OCI-LY1 (cell line): ENCODE measurements at regions not wholly inside any gene's neighbourhood (a gene's known extent, or its start where the extent isn't known, plus 50 kb on each side); places are given as distances from the start of the nearest gene placed in this dataset.

ENCODE experiments used
- CTCF ChIP-seq: fragments of 200-600 bp; sonication (generic), shearing (Covaris generic); IDR thresholded peaks from 2 replicates; pipeline ENCODE4 v1.5.1; 2017; ENCODE audit warnings: mild to moderate bottlenecking, antibody characterized with exemption, low read length, moderate library complexity, mixed read lengths
- EZH2 ChIP-seq: fragments of 200-600 bp; sonication (generic), shearing (Covaris generic); IDR thresholded peaks from 2 replicates; pipeline ENCODE4 v1.8.0; 2017; ENCODE audit warnings: borderline replicate concordance, mixed run types, mild to moderate bottlenecking, antibody characterized with exemption, low read length, moderate library complexity, mixed read lengths

- TF ChIP-seq CTCF (no peak), EZH2 (no peak)
Measured at GRCh38 chr6:137277971-137278637, 58.9 kb upstream of the IFNGR1 start.
